PFSK-1 (cell line): ENCODE measurements at regions not wholly inside any gene's neighbourhood (a gene's known extent, or its start where the extent isn't known, plus 50 kb on each side); places are given as distances from the start of the nearest gene placed in this dataset.

Source experiments
- FOXP2 ChIP-seq: optimal IDR thresholded peaks from 2 replicates; pipeline ENCODE3; 2011; ENCODE audit warnings: borderline replicate concordance, control low read depth, inconsistent platforms; ENCODE audit not compliant: insufficient read depth; ENCODE audit errors: extremely low read length, extremely low read depth
- POLR2AphosphoS5 ChIP-seq: IDR thresholded peaks from 2 replicates; pipeline ENCODE4 v1.6.1; 2012; ENCODE audit warnings: low read depth, mild to moderate bottlenecking, control low read depth, low read length, moderate library complexity
- REST ChIP-seq, 2 experiments: IDR thresholded peaks; 2 replicates each; pipeline versions ENCODE4 v1.6.1 to v1.8.0; 2011 to 2012; ENCODE audit warnings: low read depth in 2 of 2, low read length in 2 of 2, control low read depth in 1 of 2, inconsistent platforms in 1 of 2, mild to moderate bottlenecking in 1 of 2, moderate library complexity in 1 of 2; ENCODE audit not compliant: insufficient read depth in 1 of 2
- SIN3A ChIP-seq: IDR thresholded peaks from 2 replicates; pipeline ENCODE4 v1.6.1; 2012; ENCODE audit warnings: mild to moderate bottlenecking, low read length, moderate library complexity, borderline replicate concordance; ENCODE audit not compliant: insufficient read depth
- TAF1 ChIP-seq: IDR thresholded peaks from 2 replicates; pipeline ENCODE4 v1.6.1; 2012; ENCODE audit warnings: low read length, control low read depth, borderline replicate concordance; ENCODE audit not compliant: insufficient read depth

DNA sequence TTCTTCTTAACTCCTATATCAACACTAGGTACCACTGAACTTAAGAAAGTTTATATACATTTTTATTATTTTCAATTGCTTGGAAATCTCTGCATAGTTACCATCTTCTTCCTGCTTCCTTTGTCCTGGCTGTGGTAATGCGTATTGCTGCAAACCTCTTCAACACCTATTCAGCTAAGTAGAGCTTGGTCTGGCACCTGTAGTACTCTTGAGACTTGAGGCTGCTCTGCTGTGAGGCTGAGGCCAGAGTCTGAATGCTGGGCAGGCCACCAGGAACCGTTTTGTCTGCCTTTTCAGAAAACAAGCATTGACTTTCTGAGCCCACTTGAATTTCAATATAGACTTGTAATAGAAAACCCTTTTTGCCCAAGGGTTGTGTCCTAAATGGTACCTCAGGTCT, 52.0 kb upstream of the RGS2 start:
- TF ChIP-seq REST (IDR thresholded peaks at IDR 0.05; ENCODE audit: insufficient read depth in 1 of 2, low read depth in 2 of 2, low read length in 2 of 2) (no peak), SIN3A (no peak), FOXP2 (no peak), TAF1 (no peak), POLR2AphosphoS5 (no peak)

GRCh38 chr1:192758492-192758891, 50.3 kb upstream of the RGS2 start:
- no peak for TF ChIP-seq REST (IDR thresholded peaks at IDR 0.05; ENCODE audit: insufficient read depth in 1 of 2, low read depth in 2 of 2, low read length in 2 of 2)
- no peak for TF ChIP-seq FOXP2
- no peak for TF ChIP-seq TAF1
- TF ChIP-seq SIN3A, result no peak
- TF ChIP-seq POLR2AphosphoS5, result no peak
